NCI-H1092 (cell line): ENCODE measurements at regions not wholly inside any gene's neighbourhood (a gene's known extent, or its start where the extent isn't known, plus 50 kb on each side); places are given as distances from the start of the nearest gene placed in this dataset.

Source experiments
- DNase-seq: peaks from one replicate; lab custom pipeline; 2025; lab: John Stamatoyannopoulos, UW

DNA sequence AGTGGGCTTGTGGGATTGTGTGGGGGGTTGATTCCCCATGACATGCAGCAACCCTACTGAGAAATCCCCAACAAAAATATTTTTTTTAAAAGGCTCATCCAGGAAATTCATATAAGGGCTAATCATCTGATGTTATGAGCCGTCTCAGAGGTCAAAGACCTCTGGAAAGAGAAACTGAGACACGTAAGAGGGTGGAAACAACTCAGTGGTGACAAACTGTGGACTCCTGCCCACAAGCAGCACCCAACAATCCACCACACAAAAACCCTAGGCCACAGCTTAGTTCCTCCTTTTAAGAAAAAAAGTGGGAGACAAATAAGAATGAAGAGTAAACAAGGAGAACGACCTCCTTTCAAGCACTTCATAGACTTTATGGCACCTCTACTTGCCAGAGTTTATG, 1096.1 kb upstream of the NRXN1 start:
- no peak for DNase-seq

DNA sequence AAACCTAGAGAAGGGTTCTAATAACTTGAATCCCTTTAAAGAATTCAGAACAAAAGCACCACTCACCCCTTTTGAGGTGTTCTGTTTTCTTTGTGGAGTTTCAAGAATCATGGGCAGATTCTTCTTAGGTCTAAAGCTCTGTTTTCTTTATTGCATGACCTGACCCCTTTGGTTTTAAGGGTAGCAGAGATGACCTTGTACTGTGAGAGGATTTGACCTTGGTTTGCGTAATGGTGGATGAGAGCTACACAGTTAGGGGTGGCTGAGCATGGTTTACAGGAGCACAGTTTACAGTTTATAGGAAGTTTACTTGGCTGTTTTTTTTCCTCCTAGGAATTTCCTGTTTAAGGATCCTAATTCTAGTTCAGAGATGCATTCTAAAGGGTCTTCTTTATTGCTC, 1095.6 kb upstream of the NRXN1 start:
- DNase-seq, result no peak

DNA sequence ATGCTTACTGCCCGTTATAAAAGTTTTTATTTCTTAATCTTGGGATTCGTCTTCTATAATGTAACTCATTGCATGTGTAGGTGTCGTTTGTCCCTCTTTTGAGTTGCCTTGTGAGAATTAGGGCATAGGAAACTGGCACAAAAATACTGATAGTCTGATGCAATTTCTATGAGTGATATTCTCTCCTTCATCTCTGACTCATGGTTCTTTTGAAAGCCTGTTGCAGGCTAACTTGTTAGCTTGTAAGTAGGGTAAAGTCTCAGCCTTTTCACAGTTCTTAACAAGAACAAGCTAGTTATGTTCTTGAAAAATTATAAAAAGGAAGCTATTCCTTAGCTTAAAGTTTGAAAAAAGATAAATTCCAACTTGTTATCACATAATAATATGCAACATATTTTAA, 1085.4 kb upstream of the NRXN1 start:
- DNase-seq, result no peak

GRCh38 chr2:52115750-52116149, 1083.8 kb upstream of the NRXN1 start:
- no peak for DNase-seq

DNA sequence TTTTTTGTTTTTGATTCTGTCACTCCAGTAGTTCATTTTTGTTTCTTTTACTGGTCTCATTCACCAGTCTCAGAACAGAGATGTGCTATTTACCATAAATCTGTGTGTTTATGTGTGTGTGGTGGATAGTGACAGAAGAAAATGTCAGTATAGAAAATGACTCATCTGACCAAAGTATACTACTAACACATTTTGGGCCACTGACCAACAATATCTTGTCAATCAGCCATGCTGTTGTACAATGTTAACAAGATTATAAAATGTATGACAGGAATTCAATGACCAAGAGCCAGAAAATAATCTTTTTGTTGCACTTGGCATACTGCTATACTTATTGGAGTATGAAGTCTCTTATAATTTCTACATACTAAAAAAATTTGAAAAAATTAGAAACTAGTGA, 1081.4 kb upstream of the NRXN1 start:
- DNase-seq, result no peak

- DNase-seq, result no peak
These were observed 1080.2 kb upstream of the NRXN1 start for GRCh38 chr2:52112141-52112540.

DNA sequence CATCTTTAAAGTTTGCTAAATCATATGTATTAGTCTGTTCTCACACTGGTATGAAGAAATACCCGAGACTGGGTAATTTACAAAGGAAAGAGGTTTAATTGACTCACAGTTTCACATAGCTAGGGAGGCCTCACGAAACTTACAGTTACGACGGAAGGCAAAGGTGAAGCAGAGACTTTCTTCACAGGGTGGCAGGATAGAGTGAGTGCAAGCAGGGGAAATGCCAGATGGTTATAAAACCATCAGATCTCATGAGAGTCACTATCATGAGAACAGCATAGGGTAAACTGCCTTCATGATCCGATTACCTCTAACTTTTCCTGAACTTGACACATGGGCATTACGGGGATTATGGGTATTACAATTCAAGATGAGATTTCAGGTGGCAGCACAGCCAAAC, 1075.2 kb upstream of the NRXN1 start:
- DNase-seq, result no peak

- no peak for DNase-seq
These were observed 1065.1 kb upstream of the NRXN1 start for GRCh38 chr2:52097071-52097470.

DNA sequence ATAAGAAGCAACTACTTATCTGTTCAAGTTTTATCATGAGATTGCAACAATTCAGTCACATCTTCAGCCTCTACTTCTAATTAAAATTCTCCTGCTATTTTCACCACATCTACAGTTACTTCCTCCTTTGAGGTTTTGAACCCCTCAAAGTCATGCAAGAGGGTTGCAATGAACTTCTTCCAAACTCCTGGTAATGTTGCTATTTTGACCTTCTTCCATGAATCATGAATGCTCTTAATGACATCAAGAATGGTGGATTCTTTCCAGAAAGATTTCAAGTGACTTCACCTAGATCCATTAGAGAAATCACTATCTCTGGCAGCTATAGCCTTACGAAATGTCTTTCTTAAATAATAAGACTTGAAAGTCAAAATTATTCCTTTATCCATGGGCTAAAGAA, 1052.8 kb upstream of the NRXN1 start:
- DNase-seq, result no peak

GRCh38 chr2:52083214-52083613, 1051.3 kb upstream of the NRXN1 start:
- no peak for DNase-seq

DNA sequence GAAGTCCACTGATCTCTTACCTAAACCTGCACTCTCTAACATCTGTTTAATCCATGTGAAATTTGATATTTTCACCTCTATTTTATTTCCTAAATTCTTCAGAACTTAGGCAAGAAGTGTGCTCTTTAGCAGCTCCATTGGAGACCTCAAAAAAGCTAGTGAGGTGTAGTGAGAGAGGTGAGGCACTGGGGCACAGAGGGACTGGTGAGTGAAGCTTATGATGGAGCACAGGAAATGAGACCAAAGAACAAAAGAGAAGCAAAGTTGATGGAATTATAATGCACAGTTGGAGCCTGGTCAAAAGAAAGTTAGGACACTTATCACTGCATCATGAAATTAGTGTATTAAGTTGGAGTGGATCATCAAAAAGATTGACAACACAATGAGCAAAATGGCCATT, 1050.7 kb upstream of the NRXN1 start:
- DNase-seq, result no peak

- no peak for DNase-seq
These were observed 1047.7 kb upstream of the NRXN1 start for GRCh38 chr2:52079602-52080001.

DNA sequence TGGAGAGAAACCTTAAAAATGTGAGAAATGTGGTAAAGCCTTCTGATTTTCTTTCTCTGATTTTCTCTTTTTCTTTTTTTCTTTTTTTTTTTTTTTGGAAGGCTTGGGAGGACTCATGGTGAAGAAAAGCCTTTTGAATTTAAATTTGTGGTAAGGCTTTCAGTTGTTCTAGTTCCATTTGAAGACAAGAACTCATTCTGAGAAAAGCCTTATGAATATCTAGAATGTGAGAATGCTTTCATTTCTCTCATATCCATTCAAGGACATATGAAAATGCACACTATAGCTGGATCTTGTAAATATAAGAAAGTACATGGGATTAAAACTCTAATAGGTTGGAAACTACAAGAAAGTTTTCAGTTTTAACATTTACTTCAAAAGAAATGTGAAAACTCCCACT, 1045.2 kb upstream of the NRXN1 start:
- DNase-seq, result no peak

DNA sequence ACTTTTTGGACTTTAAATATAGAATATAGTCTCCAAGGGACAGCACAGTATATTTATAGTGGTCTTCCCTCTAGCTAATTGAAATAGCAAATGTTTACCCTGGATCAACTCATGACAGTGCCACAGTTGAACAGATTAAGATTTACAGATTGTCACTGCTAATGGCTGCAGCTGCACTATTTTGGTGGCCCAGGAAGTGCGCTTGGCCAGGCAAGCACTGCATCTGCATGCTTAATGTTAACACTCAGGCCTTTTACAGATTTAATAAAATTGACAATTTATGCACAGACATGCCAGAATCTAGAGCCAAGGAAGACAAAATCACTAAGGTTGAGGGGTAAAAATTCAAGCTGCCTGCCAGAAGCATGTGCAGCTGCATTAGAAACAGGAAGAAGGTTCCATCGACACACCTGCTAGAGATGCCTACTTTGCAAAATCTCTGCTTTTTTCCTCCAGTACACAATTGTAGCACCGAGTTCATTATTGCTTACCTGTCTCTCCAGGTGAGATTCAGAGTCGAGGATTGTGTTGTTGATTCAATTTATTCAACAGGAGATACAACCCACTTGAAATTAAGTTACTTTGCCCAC, 1042.3 kb upstream of the NRXN1 start:
- no peak for DNase-seq

DNA sequence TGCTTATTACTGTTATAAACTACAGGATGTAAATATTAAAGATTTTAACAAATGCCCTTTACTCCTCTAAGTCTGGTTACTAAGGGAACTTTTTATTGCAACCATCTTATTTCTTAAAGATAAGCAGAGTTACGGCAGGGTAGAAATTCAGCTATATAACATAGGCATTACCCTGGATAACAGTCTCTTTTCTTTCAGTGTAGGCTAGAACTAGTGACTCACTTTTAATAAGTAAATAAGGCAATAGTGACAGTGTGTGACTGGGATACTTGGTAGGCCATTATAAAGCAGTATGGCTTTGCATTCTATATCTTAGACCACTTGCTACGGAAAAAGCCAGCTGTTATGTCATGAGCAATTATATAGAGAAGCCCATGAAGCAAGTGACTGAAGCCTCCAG, 1041.0 kb upstream of the NRXN1 start:
- DNase-seq, result no peak

- DNase-seq, result no peak
These were observed 1038.7 kb upstream of the NRXN1 start for GRCh38 chr2:52070665-52071064.

DNA sequence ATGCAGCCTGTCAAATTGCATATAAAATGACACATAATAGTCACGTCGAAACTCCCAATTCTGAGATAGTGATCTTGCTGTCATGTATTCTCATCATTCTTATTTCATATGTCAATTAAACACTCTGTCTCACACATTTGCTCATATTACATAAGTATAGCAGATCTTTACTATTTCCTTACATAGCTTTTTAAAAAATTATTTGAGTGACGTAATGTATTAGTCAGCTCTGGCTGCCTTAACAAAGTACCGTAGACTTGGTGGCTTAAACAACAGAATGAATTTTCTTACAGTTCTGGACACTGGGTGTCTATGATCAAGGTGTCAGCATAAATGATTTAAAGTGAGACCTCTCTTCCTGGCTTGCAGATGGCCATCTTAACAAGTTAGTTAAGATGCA, 1032.3 kb upstream of the NRXN1 start:
- no peak for DNase-seq

- no peak for DNase-seq
These were observed 1022.9 kb upstream of the NRXN1 start for GRCh38 chr2:52054824-52055223.

GRCh38 chr2:52036853-52037252, 1004.9 kb upstream of the NRXN1 start:
- DNase-seq, result no peak

- no peak for DNase-seq
These were observed 1004.1 kb upstream of the NRXN1 start for GRCh38 chr2:52036024-52036423.

- DNase-seq, result no peak
These were observed 1003.5 kb upstream of the NRXN1 start for GRCh38 chr2:52035391-52035790.

- DNase-seq, result no peak
These were observed 1002.8 kb upstream of the NRXN1 start for GRCh38 chr2:52034706-52035105.

- DNase-seq, result no peak
These were observed 990.1 kb upstream of the NRXN1 start for GRCh38 chr2:52022006-52022405.

DNA sequence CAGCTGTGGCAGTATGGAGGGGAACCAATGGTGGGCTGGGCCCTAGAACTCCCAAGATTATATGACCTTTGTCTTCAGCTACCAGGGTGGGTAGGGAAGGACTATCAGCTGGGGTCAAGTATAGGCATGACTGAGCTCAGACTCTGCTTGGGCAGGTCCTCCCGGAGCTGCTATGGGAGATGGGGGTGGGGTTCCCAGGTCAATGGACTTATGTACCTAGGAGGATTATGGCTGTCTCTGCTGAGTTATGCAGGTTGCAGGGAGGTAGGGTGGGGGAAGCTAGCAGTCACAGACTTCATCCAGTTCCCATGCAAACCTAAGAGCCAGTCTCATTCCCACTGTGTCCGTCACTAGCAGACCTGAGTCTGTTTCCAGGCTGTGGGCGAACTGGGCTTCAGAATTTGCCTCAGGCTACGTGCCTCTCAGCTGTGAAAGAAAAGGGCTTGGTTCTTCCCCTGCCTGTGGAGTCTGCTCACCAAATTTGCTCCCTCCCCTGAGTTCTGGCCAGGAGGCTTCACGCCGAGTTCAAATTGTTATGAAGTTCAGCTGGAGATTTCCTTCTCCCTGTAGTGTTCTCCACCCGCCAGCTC, 985.8 kb upstream of the NRXN1 start:
- DNase-seq, result no peak
